IMR-90 (cell line): ENCODE measurements at regions not wholly inside any gene's neighbourhood (a gene's known extent, or its start where the extent isn't known, plus 50 kb on each side); places are given as distances from the start of the nearest gene placed in this dataset.

Experiments
- ATAC-seq: fragments of 200-7000 bp; cut with Tn5 transposase; 2 replicates; pipeline ENCODE4 v1.9.1; 2020; ENCODE audit warnings: low read depth, mild to moderate bottlenecking, moderate library complexity
- BruUV-seq: library from RNA; stranded (reverse); fragments of 400-500 nt; replicated peaks from 2 replicates; lab custom pipeline; 2021; lab: Mats Ljungman, UMichigan
- CTCF ChIA-PET: fragments of 300-600 bp; formaldehyde crosslinking; extraction: SDS; loops from one replicate; lab custom pipeline; 2021; ENCODE audit warnings: antibody characterized with exemption; lab: Yijun Ruan, JAX
- POLR2A ChIA-PET: fragments of 300-600 bp; sonication (Branson Sonifier 250); formaldehyde crosslinking; loops from one replicate; lab custom pipeline; 2022; ENCODE audit warnings: antibody characterized with exemption; ENCODE audit not compliant: unreplicated experiment; lab: Charles Lee
- DNase-seq: peaks from one replicate; pipeline ENCODE4 v3.0.0; 2013
- H2AFZ ChIP-seq: replicated peaks from 2 replicates; pipeline ENCODE3; 2013; ENCODE audit warnings: low read length, mild to moderate bottlenecking; ENCODE audit not compliant: poor library complexity
- H2AK5ac ChIP-seq: 2 replicates; pipeline ENCODE4 v1.6.1; 2013; ENCODE audit warnings: low read depth, low read length, inconsistent platforms
- H2AK9ac ChIP-seq: replicated peaks from 2 replicates; pipeline ENCODE3; 2013; ENCODE audit warnings: mild to moderate bottlenecking, low read depth, low read length, moderate library complexity; ENCODE audit not compliant: poor library complexity
- H2BK120ac ChIP-seq: 2 replicates; pipeline ENCODE4 v1.6.1; 2013; ENCODE audit warnings: low read depth, low read length, inconsistent platforms
- H2BK15ac ChIP-seq: 3 replicates; pipeline ENCODE4 v1.6.1; 2013; ENCODE audit warnings: low read depth, low read length, inconsistent platforms
- H2BK20ac ChIP-seq: 2 replicates; pipeline ENCODE4 v1.6.1; 2013; ENCODE audit warnings: low read depth, mild to moderate bottlenecking, inconsistent platforms, low read length, moderate library complexity
- H2BK5ac ChIP-seq: 2 replicates; pipeline ENCODE4 v1.6.1; 2013; ENCODE audit warnings: mild to moderate bottlenecking, low read depth, low read length, inconsistent platforms; ENCODE audit not compliant: poor library complexity, severe bottlenecking
- H3K14ac ChIP-seq: replicated peaks from 2 replicates; pipeline ENCODE4 v1.6.1; 2013; ENCODE audit warnings: low read depth, low read length, inconsistent platforms
- H3K18ac ChIP-seq: 2 replicates; pipeline ENCODE4 v1.6.1; 2013; ENCODE audit warnings: low read depth, low read length, control low read depth
- H3K23ac ChIP-seq: 2 replicates; pipeline ENCODE4 v1.6.1; 2013; ENCODE audit warnings: low read depth, low read length, inconsistent platforms
- H3K27ac ChIP-seq: 2 replicates; pipeline ENCODE4 v1.5.1; 2013; ENCODE audit warnings: mild to moderate bottlenecking, control low read depth, low read length; ENCODE audit not compliant: insufficient read depth
- H3K27me3 ChIP-seq: 2 replicates; pipeline ENCODE4 v1.6.1; 2013; ENCODE audit warnings: low read length; ENCODE audit not compliant: control insufficient read depth, insufficient read depth
- H3K36me3 ChIP-seq: 2 replicates; pipeline ENCODE4 v1.6.1; 2013; ENCODE audit warnings: low read length, mixed read lengths; ENCODE audit not compliant: control insufficient read depth, insufficient read depth
- H3K4ac ChIP-seq: 2 replicates; pipeline ENCODE4 v1.6.1; 2013; ENCODE audit warnings: low read depth, low read length, inconsistent platforms
- H3K4me1 ChIP-seq: 2 replicates; pipeline ENCODE4 v1.6.1; 2013; ENCODE audit warnings: low read length, mixed read lengths; ENCODE audit not compliant: control insufficient read depth, insufficient read depth
- H3K4me2 ChIP-seq: 2 replicates; pipeline ENCODE4 v1.6.1; 2013; ENCODE audit warnings: low read depth, mild to moderate bottlenecking, control low read depth, low read length, moderate library complexity
- H3K4me3 ChIP-seq: 2 replicates; pipeline ENCODE4 v1.5.1; 2013; ENCODE audit warnings: low read depth, mild to moderate bottlenecking, control low read depth, low read length, moderate library complexity; ENCODE audit not compliant: insufficient read depth
- H3K56ac ChIP-seq: 2 replicates; pipeline ENCODE4 v1.6.1; 2013; ENCODE audit warnings: low read length, inconsistent platforms; ENCODE audit not compliant: insufficient read depth; ENCODE audit errors: extremely low read depth
- H3K79me1 ChIP-seq, 2 experiments: 2 replicates each; pipeline ENCODE4 v1.6.1; 2013; ENCODE audit warnings: low read length in 2 of 2, inconsistent platforms in 1 of 2, low read depth in 1 of 2
- H3K9ac ChIP-seq: 2 replicates; pipeline ENCODE4 v1.6.1; 2013; ENCODE audit warnings: low read depth, low read length, control low read depth
- H3K9me1 ChIP-seq: 2 replicates; pipeline ENCODE4 v1.6.1; 2013; ENCODE audit warnings: low read length, inconsistent platforms; ENCODE audit not compliant: insufficient read depth
- H3K9me3 ChIP-seq: 2 replicates; pipeline ENCODE4 v1.6.1; 2013; ENCODE audit warnings: low read length; ENCODE audit not compliant: control insufficient read depth, insufficient read depth
- H4K20me1 ChIP-seq: 2 replicates; pipeline ENCODE4 v1.6.1; 2013; ENCODE audit warnings: low read length, inconsistent platforms; ENCODE audit not compliant: insufficient read depth
- H4K5ac ChIP-seq: 2 replicates; pipeline ENCODE4 v1.6.1; 2013; ENCODE audit warnings: mild to moderate bottlenecking, low read depth, low read length, control low read depth
- H4K8ac ChIP-seq, 2 experiments: 2 replicates each; pipeline ENCODE4 v1.6.1; 2013; ENCODE audit warnings: low read depth in 2 of 2, low read length in 2 of 2, control low read depth in 1 of 2, inconsistent platforms in 1 of 2
- H4K91ac ChIP-seq: 2 replicates; pipeline ENCODE4 v1.6.1; 2013; ENCODE audit warnings: low read depth, low read length, inconsistent platforms; ENCODE audit not compliant: insufficient read depth
- BHLHE40 ChIP-seq: fragments of 150-350 bp; IDR thresholded peaks from 2 replicates; pipeline ENCODE4 v1.6.1; 2016; ENCODE audit warnings: mild to moderate bottlenecking, low read depth, low read length
- CEBPB ChIP-seq: IDR thresholded peaks from 2 replicates; pipeline ENCODE4 v1.6.1; 2012; ENCODE audit warnings: low read depth, low read length, improper control_type of control experiment
- CHD1 ChIP-seq: IDR thresholded peaks from 2 replicates; pipeline ENCODE4 v1.6.1; 2012; ENCODE audit warnings: low read depth, low read length, improper control_type of control experiment
- ELK1 ChIP-seq: fragments of 150-350 bp; IDR thresholded peaks from 2 replicates; pipeline ENCODE4 v1.6.1; 2016; ENCODE audit warnings: low read depth, mild to moderate bottlenecking, low read length, moderate library complexity, borderline replicate concordance
- MAZ ChIP-seq: IDR thresholded peaks from 2 replicates; pipeline ENCODE4 v1.6.1; 2012; ENCODE audit warnings: low read depth, mild to moderate bottlenecking, low read length, improper control_type of control experiment, moderate library complexity, borderline replicate concordance
- MXI1 ChIP-seq: IDR thresholded peaks from 2 replicates; pipeline ENCODE4 v1.6.1; 2012; ENCODE audit warnings: low read depth, mild to moderate bottlenecking, low read length, moderate library complexity, borderline replicate concordance
- NFE2L2 ChIP-seq: fragments of 150-350 bp; IDR thresholded peaks from 2 replicates; pipeline ENCODE4 v1.6.1; 2016; ENCODE audit warnings: low read depth, mild to moderate bottlenecking, low read length
- POLR2A ChIP-seq: IDR thresholded peaks from 2 replicates; pipeline ENCODE4 v1.6.1; 2012; ENCODE audit warnings: mild to moderate bottlenecking, low read depth, low read length
- RAD21 ChIP-seq: IDR thresholded peaks from 2 replicates; pipeline ENCODE4 v1.6.1; 2012; ENCODE audit warnings: low read length, improper control_type of control experiment
- RFX5 ChIP-seq: IDR thresholded peaks from 2 replicates; pipeline ENCODE4 v1.8.0; 2012; ENCODE audit warnings: low read depth, mild to moderate bottlenecking, low read length, moderate library complexity
- SMC3 ChIP-seq: fragments of 150-350 bp; IDR thresholded peaks from 2 replicates; pipeline ENCODE4 v1.6.1; 2016; ENCODE audit warnings: low read depth, mild to moderate bottlenecking, antibody characterized with exemption, low read length, moderate library complexity
- USF2 ChIP-seq: fragments of 150-350 bp; IDR thresholded peaks from 2 replicates; pipeline ENCODE4 v1.6.1; 2017; ENCODE audit warnings: mild to moderate bottlenecking, antibody characterized with exemption, low read length, low read depth
- WGBS, 2 experiments: methylation state at CpG; one replicate each; pipeline versions ENCODE4 v1.1.5 to v1.1.7; 2013; ENCODE audit warnings: missing lambda C conversion rate in 2 of 2; ENCODE audit not compliant: insufficient read length in 1 of 2; ENCODE audit errors: extremely low coverage in 2 of 2; 5-methylcytosine and 5-hydroxymethylcytosine counted together
- dilution Hi-C: fragments of 300-500 bp; cut with HindIII; formaldehyde crosslinking; loops from one replicate; pipeline ENCODE4 v1.14.3; 2018; ENCODE audit warnings: low sequenced_read_pairs; ENCODE audit not compliant: unreplicated experiment
- in situ Hi-C: fragments of 300-500 bp; cut with MboI; formaldehyde crosslinking; loops from 3 replicates; pipeline ENCODE4 v1.14.3; 2019; ENCODE audit warnings: low sequenced_read_pairs, inconsistent platforms, mixed read lengths
- intact Hi-C: fragments of 100-400 bp; cut with micrococcal nuclease; formaldehyde crosslinking; loops from 2 replicates; pipeline ENCODE4 v1.10.0; 2022

GRCh38 chr5:163880302-163880701 is 374.9 kb downstream of the MAT2B start:
- DNase-seq: peak; percentile 68
- Histone ChIP-seq H4K20me1 (no peaks in the 10 kb centered on the region), H3K23ac (no peak overlapping the region), H2BK20ac (no peak overlapping the region), H2AK9ac (no peak overlapping the region), H3K4ac (no peak overlapping the region), H2AFZ (no peak overlapping the region), H3K9me3 (no peaks in the 10 kb centered on the region), H3K56ac (no peak overlapping the region), H3K14ac (no peak overlapping the region), H2BK15ac (no peak overlapping the region), H3K27ac (no peak overlapping the region), H3K9ac (no peak overlapping the region), H4K8ac (no peak overlapping the region), H3K27me3 (no peaks in the 10 kb centered on the region), H3K4me3 (no peak overlapping the region), H4K91ac (no peak overlapping the region), H3K4me2 (no peak overlapping the region), H3K4me1 (no peaks in the 10 kb centered on the region), H2AK5ac (no peak overlapping the region), H3K79me1 (no peaks in the 10 kb centered on the region), H3K36me3 (no peaks in the 10 kb centered on the region), H3K9me1 (no peaks in the 10 kb centered on the region), H3K18ac (no peak overlapping the region), H2BK120ac (no peak overlapping the region), H2BK5ac (peak overlapping the region; percentile 1), H4K5ac (no peak overlapping the region)
- ChIA-PET POLR2A (no interaction called here), CTCF (no interaction called here)
- no TSS peak for BruUV-seq
- dilution Hi-C loops (no loop called here), in situ Hi-C loops (no loop called here), intact Hi-C loops (no loop called here)
- WGBS, 2 experiments: no CpG with 5 or more reads among the region's 2 CpGs
- peak; percentile 57 for ATAC-seq
- TF ChIP-seq USF2 (no peak), RFX5 (no peak), ELK1 (no peak), CEBPB (no peak), CHD1 (no peak), POLR2A (no peak), MXI1 (no peak), SMC3 (no peak), MAZ (no peak), NFE2L2 (no peak), BHLHE40 (no peak), RAD21 (no peak)
